GM12891 (cell line): ENCODE measurements at regions not wholly inside any gene's neighbourhood (a gene's known extent, or its start where the extent isn't known, plus 50 kb on each side); places are given as distances from the start of the nearest gene placed in this dataset.

Source experiments
- DNase-seq: peaks from one replicate; pipeline ENCODE4 v3.0.0; 2011; ENCODE audit warnings: low spot score; ENCODE audit not compliant: insufficient read length
- FAIRE-seq: peaks from 2 replicates; lab custom pipeline; 2011; peaks lifted over from hg19 to GRCh38; lab: Jason Lieb, UNC
- PAX5 ChIP-seq: IDR thresholded peaks from 2 replicates; pipeline ENCODE4 v1.6.1; 2011; ENCODE audit warnings: low read length, moderate library complexity, mild to moderate bottlenecking; ENCODE audit not compliant: insufficient read depth, severe bottlenecking
- POLR2A ChIP-seq: IDR thresholded peaks from 2 replicates; pipeline ENCODE4 v1.6.1; 2011; ENCODE audit warnings: low read depth, low read length, control low read depth
- POLR2AphosphoS5 ChIP-seq: IDR thresholded peaks from 2 replicates; pipeline ENCODE4 v1.6.1; 2011; ENCODE audit warnings: low read depth, low read length, control low read depth
- POU2F2 ChIP-seq: IDR thresholded peaks from 2 replicates; pipeline ENCODE4 v1.6.1; 2011; ENCODE audit warnings: low read depth, mild to moderate bottlenecking, control low read depth, low read length, moderate library complexity
- SPI1 ChIP-seq: IDR thresholded peaks from 2 replicates; pipeline ENCODE4 v1.6.1; 2011; ENCODE audit warnings: low read depth, low read length, control low read depth
- TAF1 ChIP-seq: IDR thresholded peaks from 2 replicates; pipeline ENCODE4 v1.6.1; 2011; ENCODE audit warnings: low read depth, low read length, control low read depth

GRCh38 chr2:239512054-239512453, 111.2 kb upstream of the HDAC4 start:
- TF ChIP-seq PAX5 (no peak), POLR2AphosphoS5 (no peak), POLR2A (no peak), SPI1 (no peak), TAF1 (no peak), POU2F2 (no peak)
- FAIRE-seq, result no peak

DNA sequence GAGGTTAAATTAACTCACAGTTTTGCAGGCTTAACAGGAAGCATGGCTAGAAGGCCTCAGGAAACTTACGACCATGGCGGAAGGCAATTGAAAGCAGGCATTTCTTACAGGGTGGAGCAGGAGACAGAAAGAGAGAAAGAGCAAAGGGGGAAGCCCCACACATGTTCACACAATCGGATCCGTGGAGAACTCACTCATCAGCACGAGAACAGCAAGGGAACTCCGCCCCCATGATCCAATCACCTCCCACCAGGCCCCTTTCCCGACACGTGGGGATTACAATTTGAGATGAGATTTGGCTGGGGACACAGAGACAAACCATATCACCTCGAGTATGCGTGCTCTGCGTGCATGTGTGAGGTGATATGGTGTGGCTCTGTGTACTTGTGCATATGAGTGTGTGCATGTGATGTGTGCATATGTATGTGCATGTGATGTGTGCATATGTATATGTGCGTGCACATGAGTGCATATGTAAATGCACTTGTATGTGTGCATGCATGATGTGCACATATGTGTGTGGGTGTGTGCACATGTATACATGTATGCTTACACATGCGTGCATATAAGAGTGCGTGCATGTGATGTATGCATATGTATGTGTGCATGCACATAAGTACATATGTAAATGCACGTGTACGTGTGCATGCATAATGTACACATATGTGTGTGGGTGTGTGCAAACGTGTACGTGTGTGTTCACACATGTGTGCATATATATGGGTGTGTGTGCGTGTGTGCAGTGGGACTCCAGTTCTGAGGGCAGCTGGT, 108.7 kb upstream of the HDAC4 start:
- no peak for DNase-seq
- FAIRE-seq, result peak; percentile 58
- TF ChIP-seq POU2F2 (no peak), SPI1 (no peak), TAF1 (no peak), POLR2A (no peak), POLR2AphosphoS5 (no peak), PAX5 (no peak)

More at GRCh38 chr2:239512054-239512453, 111.2 kb upstream of the HDAC4 start:
- DNase-seq, result no peak

DNA sequence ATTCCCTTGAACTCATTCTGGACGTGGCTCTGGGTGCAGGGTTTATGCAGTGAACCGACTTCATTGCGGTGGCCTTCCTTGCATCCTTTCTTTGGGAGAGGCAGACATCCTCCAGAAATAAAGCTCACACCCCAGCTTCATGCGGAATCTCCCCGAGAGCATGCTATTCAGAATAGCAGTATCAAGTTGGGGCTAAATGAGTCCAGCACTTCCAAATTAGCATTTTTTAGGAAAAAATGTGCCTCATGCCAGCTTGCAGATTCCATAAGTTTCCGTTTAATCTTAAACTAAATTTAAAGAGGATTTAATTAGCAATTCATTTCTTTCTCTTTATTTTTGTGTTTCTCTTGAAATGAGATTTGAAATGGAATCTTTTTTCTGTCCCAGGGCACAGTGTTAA, 107.4 kb upstream of the HDAC4 start:
- DNase-seq (no peak), FAIRE-seq (no peak)
- TF ChIP-seq SPI1, result no peak
- TF ChIP-seq POU2F2, result no peak
- TF ChIP-seq TAF1, result no peak
- TF ChIP-seq POLR2A, result no peak
- TF ChIP-seq PAX5, result no peak
- no peak for TF ChIP-seq POLR2AphosphoS5

- FAIRE-seq (no peak), DNase-seq (no peak)
These were observed 106.9 kb upstream of the HDAC4 start for GRCh38 chr2:239507576-239508258.

GRCh38 chr2:239506961-239507360, 106.1 kb upstream of the HDAC4 start:
- DNase-seq (no peak), FAIRE-seq (no peak)
- TF ChIP-seq POU2F2 (no peak), SPI1 (no peak), POLR2A (no peak), PAX5 (no peak), POLR2AphosphoS5 (no peak), TAF1 (no peak)

More at GRCh38 chr2:239507576-239508258, 106.9 kb upstream of the HDAC4 start:
- no peak for TF ChIP-seq SPI1
- TF ChIP-seq TAF1, result no peak
- no peak for TF ChIP-seq PAX5
- TF ChIP-seq POU2F2, result no peak
- TF ChIP-seq POLR2A, result no peak
- no peak for TF ChIP-seq POLR2AphosphoS5

- no peak for TF ChIP-seq POLR2AphosphoS5
- no peak for TF ChIP-seq POU2F2
- no peak for TF ChIP-seq POLR2A
- no peak for TF ChIP-seq SPI1
- TF ChIP-seq TAF1, result no peak
- no peak for TF ChIP-seq PAX5
- no peak for FAIRE-seq
These were observed 105.5 kb upstream of the HDAC4 start for GRCh38 chr2:239506101-239506857.

GRCh38 chr2:239504643-239505235, 103.9 kb upstream of the HDAC4 start:
- no peak for DNase-seq
- TF ChIP-seq POLR2AphosphoS5, result no peak
- TF ChIP-seq POU2F2, result no peak
- TF ChIP-seq PAX5, result no peak
- no peak for TF ChIP-seq TAF1
- TF ChIP-seq POLR2A, result no peak
- TF ChIP-seq SPI1, result no peak
- FAIRE-seq, result no peak

More at GRCh38 chr2:239506101-239506857, 105.5 kb upstream of the HDAC4 start:
- no peak for DNase-seq

GRCh38 chr2:239502430-239503186, 101.8 kb upstream of the HDAC4 start:
- no peak for DNase-seq
- TF ChIP-seq TAF1, result no peak
- TF ChIP-seq POLR2AphosphoS5, result no peak
- TF ChIP-seq POLR2A, result no peak
- no peak for TF ChIP-seq PAX5
- no peak for TF ChIP-seq POU2F2
- TF ChIP-seq SPI1, result no peak
- no peak for FAIRE-seq
